Spleen (tissue), 11 donors: ENCODE measurements at regions not wholly inside any gene's neighbourhood (a gene's known extent, or its start where the extent isn't known, plus 50 kb on each side); places are given as distances from the start of the nearest gene placed in this dataset.

Source experiments
- DNase-seq: peaks from one replicate; pipeline ENCODE4 v3.0.0-alpha.2; 2020
- H3K27ac ChIP-seq, 8 donors: fragments of 200-600 bp; sonication (generic) in 7 of 8; 1 replicate in 4 of 8; 2 replicates in 4 of 8; pipeline versions ENCODE4 v1.5.0 to v1.8.0; 2016 to 2021; ENCODE audit warnings: inconsistent platforms in 4 of 8, mild to moderate bottlenecking in 4 of 8, moderate library complexity in 1 of 8
- H3K27me3 ChIP-seq, 7 donors: fragments of 200-600 bp; sonication (generic) in 6 of 7; replicated peaks in 1 of 7; 1 replicate in 4 of 7; 2 replicates in 3 of 7; pipeline versions ENCODE4 v1.5.0 to v1.8.0; 2016 to 2021; ENCODE audit warnings: inconsistent platforms in 3 of 7, mild to moderate bottlenecking in 1 of 7
- H3K36me3 ChIP-seq, 6 donors: fragments of 200-600 bp; sonication (generic) in 5 of 6; 1 replicate in 4 of 6; 2 replicates in 2 of 6; pipeline versions ENCODE4 v1.5.0 to v1.8.0; 2016 to 2021; ENCODE audit warnings: inconsistent platforms in 2 of 6
- H3K4me1 ChIP-seq, 6 donors: fragments of 200-600 bp; sonication (generic) in 5 of 6; 1 replicate in 3 of 6; 2 replicates in 3 of 6; pipeline versions ENCODE4 v1.5.0 to v1.8.0; 2016 to 2021; ENCODE audit warnings: inconsistent platforms in 3 of 6
- H3K4me3 ChIP-seq, 8 donors: fragments of 200-600 bp; sonication (generic) in 7 of 8; 1 replicate in 4 of 8; 2 replicates in 4 of 8; pipeline versions ENCODE4 v1.5.0 to v1.8.0; 2016 to 2021; ENCODE audit warnings: inconsistent platforms in 4 of 8, mild to moderate bottlenecking in 4 of 8, moderate library complexity in 2 of 8
- H3K9me3 ChIP-seq, 8 donors: fragments of 200-600 bp; sonication (generic) in 7 of 8; 1 replicate in 4 of 8; 2 replicates in 4 of 8; pipeline versions ENCODE4 v1.5.0 to v1.8.0; 2016 to 2021; ENCODE audit warnings: inconsistent platforms in 4 of 8
- POLR2A ChIP-seq, 3 donors: fragments of 450-650 bp; IDR thresholded peaks; one replicate each; pipeline ENCODE4 v1.5.1; 2017; ENCODE audit warnings: antibody characterized with exemption in 3 of 3, mild to moderate bottlenecking in 1 of 3
- POLR2AphosphoS5 ChIP-seq, 3 donors: sonication (generic); formaldehyde crosslinking; IDR thresholded peaks; one replicate each; pipeline ENCODE4 v1.5.1; 2017; ENCODE audit warnings: antibody characterized with exemption in 3 of 3
- WGBS, 5 donors: extraction: QIAGEN DNeasy Blood & Tissue Kit in 3 of 5; methylation state at CpG; one replicate each; pipeline versions ENCODE4 v1.1.5 to v1.1.7; 2013 to 2018; 5-methylcytosine and 5-hydroxymethylcytosine counted together
- intact Hi-C: fragments of 100-400 bp; cut with DNase I; formaldehyde crosslinking; loops from one replicate; pipeline ENCODE4 v1.15.0; 2023; ENCODE audit warnings: low total_unique reads
- TF ChIP-seq, protein P1 (sequence below), 11 experiments: fragments of 200-600 bp in 7 of 11; fragments of 450-650 bp in 4 of 11; sonication (generic) in 4 of 11; IDR thresholded peaks in 8 of 11; conservative IDR thresholded peaks in 3 of 11; 1 replicate in 7 of 11; 2 replicates in 4 of 11; pipeline versions ENCODE4 v1.4.0 to v1.8.0; 2016 to 2021; ENCODE audit warnings: antibody characterized with exemption in 11 of 11, inconsistent platforms in 4 of 11, mild to moderate bottlenecking in 1 of 11
- donor health status: healthy with polysubstance abuse.
- donor health status: DM: no; HTN: no; CAD: no; lungs with moderate emphysema.
- donor health status: DM: no; HTN: no; CAD: no.
- donor health status: Bipolar disorder and iron deficiency.
- donor health status: healthy.
- donor health status: DM: no; HTN: no; CAD: no.
- donor health status: DM: yes; HTN: yes; CAD: no.

GRCh38 chr1:223466151-223466550, 72.9 kb downstream of the CCDC185 start:
- WGBS, 5 donors, result 50 to 78% (median 70%) methylated on average over 1 of the region's 1 CpG
- Histone ChIP-seq H3K27me3 (no peaks in the 10 kb centered on the region), H3K4me1 (no peaks in the 10 kb centered on the region), H3K36me3 (no peaks in the 10 kb centered on the region), H3K4me3 (no peak overlapping the region), H3K27ac (no peak overlapping the region), H3K9me3 (no peaks in the 10 kb centered on the region)
- intact Hi-C loops, result no loop called here
- no peak for DNase-seq
- TF ChIP-seq, protein P1, sequence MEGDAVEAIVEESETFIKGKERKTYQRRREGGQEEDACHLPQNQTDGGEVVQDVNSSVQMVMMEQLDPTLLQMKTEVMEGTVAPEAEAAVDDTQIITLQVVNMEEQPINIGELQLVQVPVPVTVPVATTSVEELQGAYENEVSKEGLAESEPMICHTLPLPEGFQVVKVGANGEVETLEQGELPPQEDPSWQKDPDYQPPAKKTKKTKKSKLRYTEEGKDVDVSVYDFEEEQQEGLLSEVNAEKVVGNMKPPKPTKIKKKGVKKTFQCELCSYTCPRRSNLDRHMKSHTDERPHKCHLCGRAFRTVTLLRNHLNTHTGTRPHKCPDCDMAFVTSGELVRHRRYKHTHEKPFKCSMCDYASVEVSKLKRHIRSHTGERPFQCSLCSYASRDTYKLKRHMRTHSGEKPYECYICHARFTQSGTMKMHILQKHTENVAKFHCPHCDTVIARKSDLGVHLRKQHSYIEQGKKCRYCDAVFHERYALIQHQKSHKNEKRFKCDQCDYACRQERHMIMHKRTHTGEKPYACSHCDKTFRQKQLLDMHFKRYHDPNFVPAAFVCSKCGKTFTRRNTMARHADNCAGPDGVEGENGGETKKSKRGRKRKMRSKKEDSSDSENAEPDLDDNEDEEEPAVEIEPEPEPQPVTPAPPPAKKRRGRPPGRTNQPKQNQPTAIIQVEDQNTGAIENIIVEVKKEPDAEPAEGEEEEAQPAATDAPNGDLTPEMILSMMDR (IDR thresholded peaks at IDR 0.05 in 8 of 11, conservative IDR thresholded peaks at IDR 0.05 in 3 of 11), result no peak
- no peak for TF ChIP-seq POLR2A (IDR thresholded peaks at IDR 0.05)
- no peak for TF ChIP-seq POLR2AphosphoS5 (IDR thresholded peaks at IDR 0.05)

DNA sequence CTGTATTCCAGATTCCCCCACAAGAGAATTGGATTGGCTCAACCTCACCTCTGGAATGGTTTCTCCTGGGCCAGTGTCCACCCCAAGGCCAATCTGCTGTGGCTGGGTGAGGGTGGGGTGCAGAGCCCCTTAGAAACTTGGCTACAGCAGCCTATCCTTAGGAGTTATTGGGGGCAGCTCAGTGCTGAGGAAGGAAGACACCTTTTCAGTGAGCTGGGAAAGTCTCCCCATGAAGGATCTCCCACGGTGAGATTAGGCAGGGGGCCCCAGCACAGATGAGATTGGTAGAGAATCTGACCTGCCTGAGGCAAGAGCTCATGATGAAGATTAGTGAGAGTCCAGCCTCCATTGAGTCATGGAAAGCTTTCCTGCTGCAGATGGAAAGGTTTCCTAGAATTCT, 78.4 kb downstream of the CCDC185 start:
- intact Hi-C loops, result no loop called here
- Histone ChIP-seq H3K4me3 (no peak overlapping the region), H3K36me3 (no peaks in the 10 kb centered on the region), H3K4me1 (no peaks in the 10 kb centered on the region), H3K9me3 (no peaks in the 10 kb centered on the region), H3K27ac (no peak overlapping the region), H3K27me3 (peaks cover 0 to 16% (median 0%) of the 10 kb centered on the region in 7 donors)
- no peak for TF ChIP-seq POLR2A (IDR thresholded peaks at IDR 0.05)
- TF ChIP-seq, protein P1 (IDR thresholded peaks at IDR 0.05 in 8 of 11, conservative IDR thresholded peaks at IDR 0.05 in 3 of 11), result no peak
- no peak for TF ChIP-seq POLR2AphosphoS5 (IDR thresholded peaks at IDR 0.05)
- 75 to 88% (median 80%) methylated on average over 1 of the region's 1 CpG for WGBS, 5 donors
- no peak for DNase-seq

DNA sequence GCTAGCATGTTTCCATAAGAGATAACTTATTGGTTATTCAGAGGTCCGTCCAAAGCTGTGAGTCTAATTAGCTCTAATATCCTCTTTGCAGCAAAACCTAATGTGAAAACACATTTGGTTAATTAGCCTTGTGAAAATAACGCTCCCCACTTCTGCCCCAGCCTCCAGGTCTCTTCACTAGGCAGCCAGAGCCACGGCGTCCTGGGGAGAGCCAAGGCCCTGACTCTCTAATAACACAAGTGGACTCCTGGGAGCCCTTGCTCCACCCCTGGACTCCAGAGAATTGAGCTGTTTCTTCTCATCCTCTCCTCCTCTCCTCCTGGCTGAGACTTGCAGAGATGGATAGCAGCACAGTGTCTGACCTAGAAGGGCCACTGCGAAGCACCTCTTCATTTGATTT, 78.8 kb downstream of the CCDC185 start:
- H3K4me1 ChIP-seq, result no peaks in the 10 kb centered on the region
- H3K9me3 ChIP-seq, result no peaks in the 10 kb centered on the region
- peaks cover 0 to 21% (median 0%) of the 10 kb centered on the region in 7 donors for H3K27me3 ChIP-seq
- TF ChIP-seq POLR2AphosphoS5 (IDR thresholded peaks at IDR 0.05), result no peak
- TF ChIP-seq POLR2A (IDR thresholded peaks at IDR 0.05), result no peak
- TF ChIP-seq, protein P1 (IDR thresholded peaks at IDR 0.05 in 8 of 11, conservative IDR thresholded peaks at IDR 0.05 in 3 of 11), result no peak
- DNase-seq, result no peak
- H3K4me3 ChIP-seq, result no peak overlapping the region
- H3K36me3 ChIP-seq, result no peaks in the 10 kb centered on the region
- no peak overlapping the region for H3K27ac ChIP-seq
- WGBS, 5 donors, result 84 to 90% (median 84%) methylated on average over 5 of the region's 5 CpGs
- intact Hi-C loops, result no loop called here

DNA sequence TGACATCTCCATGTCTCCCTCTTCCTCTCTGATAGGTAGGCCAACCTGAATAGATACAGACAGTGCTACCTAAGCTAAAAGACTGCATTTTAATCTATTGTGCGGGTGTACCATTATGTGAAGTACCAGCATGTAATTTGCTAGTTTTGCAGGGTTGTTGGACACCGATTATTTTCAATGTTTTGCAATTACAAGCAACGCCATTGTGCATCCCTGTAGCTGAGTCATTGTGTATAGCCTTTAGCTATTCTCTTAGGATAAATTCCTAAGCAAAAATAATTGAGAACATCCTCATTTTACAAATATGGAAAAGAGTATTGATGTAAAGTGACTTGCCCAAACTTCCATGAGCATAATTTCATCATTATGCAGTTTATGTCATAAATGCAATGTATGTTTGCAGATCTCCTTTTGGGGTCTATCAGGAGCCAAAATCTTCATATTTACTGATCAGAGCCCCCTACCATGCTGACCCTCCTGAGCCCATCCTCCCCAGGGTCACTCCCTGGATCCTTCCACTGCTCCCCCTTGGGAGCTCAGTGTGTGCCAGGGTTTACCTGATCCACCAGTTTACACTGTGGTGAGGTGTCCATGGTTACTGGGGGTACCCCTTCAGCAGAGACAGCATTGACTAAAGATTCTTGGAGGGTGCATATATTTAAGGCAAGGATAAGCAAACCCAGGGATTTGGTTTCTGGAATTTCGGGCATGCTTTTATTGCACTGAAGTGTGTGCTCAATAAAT, 80.6 kb downstream of the CCDC185 start:
- WGBS, 5 donors, result 82 to 91% (median 86%) methylated on average over 4 of the region's 4 CpGs
- TF ChIP-seq, protein P1 (IDR thresholded peaks at IDR 0.05 in 8 of 11, conservative IDR thresholded peaks at IDR 0.05 in 3 of 11), result no peak
- TF ChIP-seq POLR2A (IDR thresholded peaks at IDR 0.05), result no peak
- no peak for TF ChIP-seq POLR2AphosphoS5 (IDR thresholded peaks at IDR 0.05)
- Histone ChIP-seq H3K4me3 (no peak overlapping the region), H3K9me3 (no peaks in the 10 kb centered on the region), H3K27ac (no peak overlapping the region), H3K36me3 (no peaks in the 10 kb centered on the region), H3K27me3 (peaks cover 0 to 32% (median 0%) of the 10 kb centered on the region in 7 donors), H3K4me1 (no peaks in the 10 kb centered on the region)
- intact Hi-C loops, result no loop called here
- no peak for DNase-seq
